Adrenal gland (tissue), 9 donors: ENCODE measurements at regions not wholly inside any gene's neighbourhood (a gene's known extent, or its start where the extent isn't known, plus 50 kb on each side); places are given as distances from the start of the nearest gene placed in this dataset.

Experiments
- DNase-seq, 7 donors: peaks; one replicate each; pipeline ENCODE4 v3.0.0-alpha.2; 2019 to 2020
- H3K27ac ChIP-seq, 5 donors: fragments of 200-600 bp; sonication (generic) in 4 of 5; 1 replicate in 3 of 5; 2 replicates in 2 of 5; pipeline versions ENCODE4 v1.5.1 to v1.8.0; 2016 to 2020; ENCODE audit warnings: mild to moderate bottlenecking in 1 of 5
- H3K27me3 ChIP-seq: fragments of 200-600 bp; 2 replicates; pipeline ENCODE4 v1.8.0; 2021
- H3K36me3 ChIP-seq, 2 donors: fragments of 200-600 bp; replicated peaks in 1 of 2; 1 replicate in 1 of 2; 2 replicates in 1 of 2; pipeline versions ENCODE4 v1.5.1 to v1.8.0; 2018 to 2022
- H3K4me1 ChIP-seq, 2 donors: fragments of 200-600 bp; replicated peaks in 1 of 2; 1 replicate in 1 of 2; 2 replicates in 1 of 2; pipeline versions ENCODE4 v1.5.1 to v1.8.0; 2018 to 2021
- H3K4me3 ChIP-seq, 4 donors: fragments of 200-600 bp; sonication (generic) in 3 of 4; one replicate each; pipeline ENCODE4 v1.5.1; 2016 to 2018
- H3K9me3 ChIP-seq, 3 donors: fragments of 200-600 bp; sonication (generic) in 1 of 3; replicated peaks in 1 of 3; 1 replicate in 2 of 3; 2 replicates in 1 of 3; pipeline versions ENCODE4 v1.5.1 to v1.8.0; 2016 to 2021
- CTCF ChIP-seq, 6 experiments: fragments of 450-650 bp in 4 of 6; fragments of 200-600 bp in 2 of 6; sonication (generic) in 1 of 6; IDR thresholded peaks; 1 replicate in 5 of 6; 2 replicates in 1 of 6; pipeline versions ENCODE4 v1.5.1 to v1.8.0; 2016 to 2021; ENCODE audit warnings: antibody characterized with exemption in 6 of 6, mild to moderate bottlenecking in 2 of 6, moderate library complexity in 1 of 6
- POLR2A ChIP-seq, 2 donors: fragments of 450-650 bp; IDR thresholded peaks; one replicate each; pipeline ENCODE4 v1.6.1; 2017; ENCODE audit warnings: antibody characterized with exemption in 2 of 2, mild to moderate bottlenecking in 2 of 2, moderate library complexity in 1 of 2
- WGBS, 4 donors: extraction: QIAGEN DNeasy Blood & Tissue Kit in 2 of 4; methylation state at CpG; one replicate each; pipeline versions ENCODE4 v1.1.5 to v1.1.7; 2013 to 2017; 5-methylcytosine and 5-hydroxymethylcytosine counted together
- intact Hi-C, 2 donors: fragments of 100-400 bp; cut with DNase I; formaldehyde crosslinking; loops; one replicate each; pipeline versions ENCODE4 v1.14.1 to v1.15.0; 2022 to 2023
- donor health status: healthy with polysubstance abuse.
- donor health status: Bipolar disorder and iron deficiency.
- donor health status: DM: yes; HTN: yes; CAD: no.
- donor health status: DM: no; HTN: no; CAD: no.
- donor health status: DM: no; HTN: no; CAD: no.

GRCh38 chr5:96340357-96340756 is 92.7 kb downstream of the PCSK1 start:
- Histone ChIP-seq H3K27me3 (no peaks in the 10 kb centered on the region), H3K4me3 (no peak overlapping the region), H3K27ac (peak overlapping the region in 1 of 5 donors; percentile 40), H3K4me1 (peaks cover 5 to 14% of the 10 kb centered on the region in 2 donors), H3K9me3 (no peaks in the 10 kb centered on the region), H3K36me3 (no peaks in the 10 kb centered on the region)
- 61 to 73% (median 67%) methylated on average over 5 of the region's 5 CpGs for WGBS, 4 donors
- no peak for DNase-seq
- no peak for TF ChIP-seq POLR2A (IDR thresholded peaks at IDR 0.05)
- no peak for TF ChIP-seq CTCF (IDR thresholded peaks at IDR 0.05)
- intact Hi-C loops: no loop called here

GRCh38 chr5:96339862-96340261 is 93.2 kb downstream of the PCSK1 start:
- H3K27ac ChIP-seq: peak overlapping the region in 2 of 5 donors; percentile 37 to 40
- H3K4me3 ChIP-seq: no peak overlapping the region
- TF ChIP-seq CTCF (IDR thresholded peaks at IDR 0.05) (no peak), POLR2A (IDR thresholded peaks at IDR 0.05) (no peak)
- no peaks in the 10 kb centered on the region for H3K9me3 ChIP-seq
- 54 to 68% (median 65%) methylated on average over 3 of the region's 3 CpGs for WGBS, 4 donors
- no peak for DNase-seq
- peaks cover 5 to 14% of the 10 kb centered on the region in 2 donors for H3K4me1 ChIP-seq
- H3K27me3 ChIP-seq: no peaks in the 10 kb centered on the region
- intact Hi-C loops: loop anchor here (5.0 to 10.0 kb wide), 3 partner anchors 375 to 715 kb away; partner anchors contain the start of genes ELL2 (in 1 of the 2) and GPR150 (in 1 of the 2)
- H3K36me3 ChIP-seq: no peaks in the 10 kb centered on the region

GRCh38 chr5:96338624-96339415 is 94.2 kb downstream of the PCSK1 start:
- Histone ChIP-seq H3K27me3 (no peaks in the 10 kb centered on the region), H3K9me3 (no peaks in the 10 kb centered on the region), H3K4me3 (no peak overlapping the region), H3K4me1 (peaks cover 5 to 14% of the 10 kb centered on the region in 2 donors), H3K27ac (peak overlapping the region in 2 of 5 donors; percentile 37 to 40), H3K36me3 (no peaks in the 10 kb centered on the region)
- intact Hi-C loops: loop anchor here (5.0 to 10.0 kb wide), 3 partner anchors 374 to 714 kb away; partner anchors contain the start of genes ELL2 (in 1 of the 2) and GPR150 (in 1 of the 2)
- TF ChIP-seq POLR2A (IDR thresholded peaks at IDR 0.05): no peak
- TF ChIP-seq CTCF (IDR thresholded peaks at IDR 0.05): no peak
- WGBS, 4 donors: 34 to 59% (median 56%) methylated on average over 5 to 6 of the region's 6 CpGs
- DNase-seq: no peak

- no peak for TF ChIP-seq CTCF (IDR thresholded peaks at IDR 0.05)
- no peak for TF ChIP-seq POLR2A (IDR thresholded peaks at IDR 0.05)
- Histone ChIP-seq H3K4me1 (peaks cover 5 to 14% of the 10 kb centered on the region in 2 donors), H3K27me3 (no peaks in the 10 kb centered on the region), H3K9me3 (no peaks in the 10 kb centered on the region), H3K27ac (peak overlapping the region in 1 of 5 donors; percentile 32), H3K4me3 (no peak overlapping the region), H3K36me3 (no peaks in the 10 kb centered on the region)
- WGBS, 4 donors: 46 to 61% (median 55%) methylated on average over 2 of the region's 2 CpGs
- intact Hi-C loops: loop anchor here (5.0 to 10.0 kb wide), 3 partner anchors 373 to 713 kb away; partner anchors contain the start of genes ELL2 (in 1 of the 2) and GPR150 (in 1 of the 2)
- no peak for DNase-seq
These were observed 95.0 kb downstream of the PCSK1 start for GRCh38 chr5:96338091-96338490.
